AG09309 (cell line): ENCODE measurements at regions not wholly inside any gene's neighbourhood (a gene's known extent, or its start where the extent isn't known, plus 50 kb on each side); places are given as distances from the start of the nearest gene placed in this dataset.

ENCODE experiments used
- DNase-seq: peaks from one replicate; pipeline ENCODE4 v3.0.0-alpha.2; 2010; ENCODE audit warnings: low read depth
- H3K4me3 ChIP-seq: 2 replicates; pipeline ENCODE4 v1.5.1; 2011; ENCODE audit warnings: mild to moderate bottlenecking, low read depth, low read length, moderate library complexity; ENCODE audit not compliant: control insufficient read depth
- CTCF ChIP-seq: IDR thresholded peaks from 2 replicates; pipeline ENCODE4 v1.5.1; 2011; ENCODE audit warnings: mild to moderate bottlenecking, low read depth, low read length, inconsistent platforms; ENCODE audit not compliant: insufficient read depth, control insufficient read depth; ENCODE audit errors: missing control alignments

GRCh38 chr10:9188022-9188810 is 1133.7 kb downstream of the GATA3 start:
- no peak for TF ChIP-seq CTCF
- no peak overlapping the region for H3K4me3 ChIP-seq
- no peak for DNase-seq

- no peak for DNase-seq
- TF ChIP-seq CTCF: no peak
- H3K4me3 ChIP-seq: no peak overlapping the region
These were observed 1135.0 kb downstream of the GATA3 start for GRCh38 chr10:9189448-9189847.

GRCh38 chr10:9193120-9193519 is 1138.6 kb downstream of the GATA3 start:
- no peak for DNase-seq
- no peak for TF ChIP-seq CTCF
- H3K4me3 ChIP-seq: no peak overlapping the region

- TF ChIP-seq CTCF: no peak
- no peak for DNase-seq
- no peak overlapping the region for H3K4me3 ChIP-seq
These were observed 1140.9 kb downstream of the GATA3 start for GRCh38 chr10:9195385-9195784.

GRCh38 chr10:9198611-9199010 is 1144.1 kb downstream of the GATA3 start:
- DNase-seq: no peak
- no peak overlapping the region for H3K4me3 ChIP-seq
- TF ChIP-seq CTCF: no peak

- H3K4me3 ChIP-seq: no peak overlapping the region
- no peak for DNase-seq
- no peak for TF ChIP-seq CTCF
These were observed 1151.1 kb downstream of the GATA3 start for GRCh38 chr10:9205558-9205957.
